Astrocyte (in vitro differentiated cells and primary cell): ENCODE measurements at regions not wholly inside any gene's neighbourhood (a gene's known extent, or its start where the extent isn't known, plus 50 kb on each side); places are given as distances from the start of the nearest gene placed in this dataset.

ENCODE experiments used
- DNase-seq: peaks from one replicate; pipeline ENCODE4 v3.0.0-alpha.2; 2010; ENCODE audit warnings: low read depth
- FAIRE-seq: peaks from 2 replicates; lab custom pipeline; 2011; peaks lifted over from hg19 to GRCh38; lab: Jason Lieb, UNC
- H2AFZ ChIP-seq: 2 replicates; pipeline ENCODE4 v1.6.0; 2012; ENCODE audit warnings: low read depth, low read length, inconsistent platforms
- H3K27ac ChIP-seq: 2 replicates; pipeline ENCODE4 v1.5.1; 2011; ENCODE audit warnings: low read depth, low read length, inconsistent platforms
- H3K27me3 ChIP-seq: 2 replicates; pipeline ENCODE4 v1.6.0; 2011; ENCODE audit warnings: low read length, inconsistent platforms; ENCODE audit not compliant: insufficient read depth
- H3K36me3 ChIP-seq: 2 replicates; pipeline ENCODE4 v1.5.1; 2011; ENCODE audit warnings: low read length, inconsistent platforms; ENCODE audit not compliant: insufficient read depth
- H3K4me1 ChIP-seq: 2 replicates; pipeline ENCODE4 v1.5.1; 2011; ENCODE audit warnings: low read length, inconsistent platforms; ENCODE audit not compliant: insufficient read depth
- H3K4me2 ChIP-seq: 2 replicates; pipeline ENCODE4 v1.6.0; 2012; ENCODE audit warnings: low read length, inconsistent platforms
- H3K4me3 ChIP-seq: 2 replicates; pipeline ENCODE4 v1.5.1; 2011; ENCODE audit warnings: low read depth, mild to moderate bottlenecking, low read length, inconsistent platforms; ENCODE audit not compliant: insufficient read depth
- H3K79me2 ChIP-seq: 2 replicates; pipeline ENCODE4 v1.6.0; 2012; ENCODE audit warnings: mild to moderate bottlenecking, low read length, inconsistent platforms; ENCODE audit not compliant: insufficient read depth
- H3K9ac ChIP-seq: 2 replicates; pipeline ENCODE4 v1.6.0; 2012; ENCODE audit warnings: mild to moderate bottlenecking, low read length, inconsistent platforms
- H3K9me3 ChIP-seq: 2 replicates; pipeline ENCODE4 v1.5.1; 2012; ENCODE audit warnings: low read depth, mild to moderate bottlenecking, low read length, inconsistent platforms; ENCODE audit not compliant: insufficient read depth
- H4K20me1 ChIP-seq: 2 replicates; pipeline ENCODE4 v1.6.0; 2012; ENCODE audit warnings: low read length, inconsistent platforms; ENCODE audit not compliant: insufficient read depth
- H3K27ac Mint-ChIP-seq: one replicate; pipeline ENCODE4 v1.8.0; 2021; ENCODE audit warnings: mild to moderate bottlenecking, mixed read lengths; ENCODE audit not compliant: unreplicated experiment
- H3K27me3 Mint-ChIP-seq: one replicate; pipeline ENCODE4 v1.8.0; 2021; ENCODE audit warnings: low read depth, mixed read lengths; ENCODE audit not compliant: unreplicated experiment
- H3K36me3 Mint-ChIP-seq: one replicate; pipeline ENCODE4 v1.8.0; 2021; ENCODE audit warnings: low read depth, mixed read lengths; ENCODE audit not compliant: unreplicated experiment
- H3K4me1 Mint-ChIP-seq: one replicate; pipeline ENCODE4 v1.8.0; 2021; ENCODE audit warnings: low read depth, mixed read lengths; ENCODE audit not compliant: unreplicated experiment
- H3K4me3 Mint-ChIP-seq: one replicate; pipeline ENCODE4 v1.8.0; 2021; ENCODE audit warnings: mild to moderate bottlenecking, moderate library complexity, mixed read lengths; ENCODE audit not compliant: unreplicated experiment
- H3K9me3 Mint-ChIP-seq: one replicate; pipeline ENCODE4 v1.8.0; 2021; ENCODE audit warnings: mild to moderate bottlenecking, mixed read lengths; ENCODE audit not compliant: unreplicated experiment
- CTCF ChIP-seq: IDR thresholded peaks from 2 replicates; pipeline ENCODE4 v1.5.1; 2011; ENCODE audit warnings: low read depth, mild to moderate bottlenecking, inconsistent platforms, low read length, moderate library complexity; ENCODE audit not compliant: insufficient read depth
- EZH2 ChIP-seq: IDR thresholded peaks from 2 replicates; pipeline ENCODE4 v1.6.1; 2012; ENCODE audit warnings: mild to moderate bottlenecking, low read length, inconsistent platforms; ENCODE audit not compliant: insufficient read depth

GRCh38 chr17:15096511-15096910, 168.6 kb downstream of the PMP22 start:
- H3K27ac ChIP-seq, result no peak overlapping the region
- H3K79me2 ChIP-seq, result no peaks in the 10 kb centered on the region
- no peaks in the 10 kb centered on the region for H3K36me3 Mint-ChIP-seq
- no peak overlapping the region for H3K4me3 Mint-ChIP-seq
- H3K27ac Mint-ChIP-seq, result no peak overlapping the region
- no peaks in the 10 kb centered on the region for H4K20me1 ChIP-seq
- H3K9ac ChIP-seq, result no peak overlapping the region
- peaks cover 4% of the 10 kb centered on the region for H3K27me3 ChIP-seq
- no peaks in the 10 kb centered on the region for H3K9me3 Mint-ChIP-seq
- no peaks in the 10 kb centered on the region for H3K4me1 ChIP-seq
- no peaks in the 10 kb centered on the region for H3K36me3 ChIP-seq
- H2AFZ ChIP-seq, result no peak overlapping the region
- TF ChIP-seq EZH2 (no peak), CTCF (no peak)
- no peak overlapping the region for H3K4me2 ChIP-seq
- DNase-seq (no peak), FAIRE-seq (no peak)
- no peaks in the 10 kb centered on the region for H3K27me3 Mint-ChIP-seq
- peaks cover 3% of the 10 kb centered on the region for H3K4me1 Mint-ChIP-seq
- no peaks in the 10 kb centered on the region for H3K9me3 ChIP-seq
- H3K4me3 ChIP-seq, result no peak overlapping the region

- Histone ChIP-seq H3K36me3 (no peaks in the 10 kb centered on the region), H3K79me2 (no peaks in the 10 kb centered on the region), H3K4me3 (no peak overlapping the region), H4K20me1 (no peaks in the 10 kb centered on the region), H3K9me3 (no peaks in the 10 kb centered on the region), H3K27ac (no peak overlapping the region), H2AFZ (no peak overlapping the region), H3K4me1 (no peaks in the 10 kb centered on the region), H3K9ac (no peak overlapping the region), H3K27me3 (peaks cover 4% of the 10 kb centered on the region), H3K4me2 (no peak overlapping the region)
- no peak for FAIRE-seq
- Mint-ChIP-seq H3K4me1 (peaks cover 3% of the 10 kb centered on the region), H3K9me3 (no peaks in the 10 kb centered on the region), H3K27me3 (no peaks in the 10 kb centered on the region), H3K4me3 (no peak overlapping the region), H3K27ac (no peak overlapping the region), H3K36me3 (no peaks in the 10 kb centered on the region)
- no peak for DNase-seq
- no peak for TF ChIP-seq CTCF
- TF ChIP-seq EZH2, result no peak
Measured at GRCh38 chr17:15095935-15096334, 169.2 kb downstream of the PMP22 start.

DNA sequence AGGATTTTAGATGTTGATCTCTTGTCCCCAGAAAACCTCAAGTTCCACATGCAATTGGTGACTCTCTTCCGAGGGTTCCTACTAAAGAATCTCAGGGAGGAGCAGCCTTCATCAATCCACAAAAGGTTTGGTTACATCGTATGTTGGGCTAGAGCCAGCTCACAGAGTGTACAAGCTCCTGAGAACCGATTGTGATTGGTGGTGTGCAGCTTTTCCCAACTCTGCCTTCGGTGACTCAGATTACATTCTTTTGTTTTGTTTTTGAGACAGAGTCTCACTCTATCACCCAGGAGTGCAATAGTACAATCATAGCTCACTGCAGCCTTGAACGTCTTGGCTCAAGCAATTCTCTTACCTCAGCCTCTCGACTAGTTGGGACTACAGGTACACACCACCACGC, 172.4 kb downstream of the PMP22 start:
- H2AFZ ChIP-seq, result no peak overlapping the region
- H3K9ac ChIP-seq, result no peak overlapping the region
- Mint-ChIP-seq H3K27me3 (no peaks in the 10 kb centered on the region), H3K27ac (no peak overlapping the region), H3K9me3 (no peaks in the 10 kb centered on the region), H3K4me1 (peaks cover 3% of the 10 kb centered on the region), H3K4me3 (no peak overlapping the region), H3K36me3 (no peaks in the 10 kb centered on the region)
- H3K4me3 ChIP-seq, result no peak overlapping the region
- no peaks in the 10 kb centered on the region for H3K9me3 ChIP-seq
- no peaks in the 10 kb centered on the region for H3K36me3 ChIP-seq
- no peaks in the 10 kb centered on the region for H3K79me2 ChIP-seq
- DNase-seq (no peak), FAIRE-seq (no peak)
- no peak for TF ChIP-seq CTCF
- no peak for TF ChIP-seq EZH2
- no peaks in the 10 kb centered on the region for H3K4me1 ChIP-seq
- H3K4me2 ChIP-seq, result no peak overlapping the region
- peaks cover 4% of the 10 kb centered on the region for H3K27me3 ChIP-seq
- H3K27ac ChIP-seq, result no peak overlapping the region
- no peaks in the 10 kb centered on the region for H4K20me1 ChIP-seq
